H1 (cell line): ENCODE measurements at regions not wholly inside any gene's neighbourhood (a gene's known extent, or its start where the extent isn't known, plus 50 kb on each side); places are given as distances from the start of the nearest gene placed in this dataset.

ENCODE experiments used
- CTCF ChIA-PET: fragments of 300-600 bp; sonication (Branson Sonifier 250); formaldehyde crosslinking; loops from one replicate; lab custom pipeline; 2021; ENCODE audit not compliant: partially characterized antibody; lab: Charles Lee
- POLR2A ChIA-PET: fragments of 300-600 bp; sonication (Branson Sonifier 250); formaldehyde crosslinking; loops from one replicate; lab custom pipeline; 2021; ENCODE audit warnings: inconsistent platforms; ENCODE audit not compliant: partially characterized antibody; lab: Charles Lee
- DNase-seq, 2 experiments: peaks; one replicate each; pipeline versions ENCODE4 v3.0.0 to v3.0.0-alpha.2; 2010 to 2022; ENCODE audit warnings: low spot score in 2 of 2, low read depth in 1 of 2, mixed read lengths in 1 of 2
- FAIRE-seq: peaks from 2 replicates; lab custom pipeline; 2011; peaks lifted over from hg19 to GRCh38; lab: Jason Lieb, UNC
- H2AFZ ChIP-seq: 2 replicates; pipeline ENCODE4 v1.8.1; 2012; ENCODE audit warnings: low read length, inconsistent platforms
- H2AK5ac ChIP-seq: 2 replicates; pipeline ENCODE4 v1.6.1; 2013; ENCODE audit warnings: low read depth, low read length
- H2BK120ac ChIP-seq: replicated peaks from 2 replicates; pipeline ENCODE3; 2013; ENCODE audit warnings: low read depth, low read length, inconsistent platforms
- H2BK12ac ChIP-seq: 2 replicates; pipeline ENCODE4 v1.6.1; 2013; ENCODE audit warnings: low read depth, low read length
- H2BK15ac ChIP-seq: 2 replicates; pipeline ENCODE4 v1.6.1; 2013; ENCODE audit warnings: low read length
- H2BK20ac ChIP-seq: 2 replicates; pipeline ENCODE4 v1.6.1; 2013; ENCODE audit warnings: low read length
- H2BK5ac ChIP-seq: 2 replicates; pipeline ENCODE4 v1.6.1; 2013; ENCODE audit warnings: low read depth, low read length
- H3K14ac ChIP-seq: 2 replicates; pipeline ENCODE4 v1.6.1; 2013; ENCODE audit warnings: inconsistent platforms; ENCODE audit not compliant: insufficient read length
- H3K18ac ChIP-seq: 2 replicates; pipeline ENCODE4 v1.6.1; 2013; ENCODE audit warnings: low read length; ENCODE audit errors: extremely low read depth
- H3K23ac ChIP-seq: 2 replicates; pipeline ENCODE4 v1.6.1; 2013; ENCODE audit warnings: inconsistent platforms; ENCODE audit not compliant: insufficient read length
- H3K23me2 ChIP-seq: 2 replicates; pipeline ENCODE4 v1.6.1; 2013; ENCODE audit warnings: low read depth, low read length
- H3K27ac ChIP-seq: 2 replicates; pipeline ENCODE4 v1.6.1; 2011; ENCODE audit warnings: low read depth, low read length, inconsistent platforms
- H3K27me3 ChIP-seq, 4 experiments: replicated peaks in 1 of 4; 1 replicate in 1 of 4; 2 replicates in 3 of 4; pipeline versions ENCODE4 v1.6.1 to v1.8.1; 2011 to 2013; ENCODE audit warnings: low read length in 3 of 4, mild to moderate bottlenecking in 3 of 4, inconsistent platforms in 2 of 4, mixed read lengths in 2 of 4, moderate library complexity in 1 of 4; ENCODE audit not compliant: control insufficient read depth in 3 of 4, insufficient read depth in 3 of 4; ENCODE audit errors: extremely low read depth in 1 of 4
- H3K36me3 ChIP-seq, 4 experiments: 2 replicates each; pipeline versions ENCODE4 v1.6.1 to v1.8.1; 2011 to 2013; ENCODE audit warnings: mild to moderate bottlenecking in 4 of 4, low read length in 3 of 4, moderate library complexity in 2 of 4, control low read depth in 1 of 4, inconsistent platforms in 1 of 4; ENCODE audit not compliant: insufficient read depth in 4 of 4, control insufficient read depth in 2 of 4
- H3K4ac ChIP-seq: replicated peaks from 2 replicates; pipeline ENCODE3; 2013; ENCODE audit warnings: low read length, low read depth, mixed read lengths, inconsistent platforms; ENCODE audit not compliant: insufficient read length
- H3K4me1 ChIP-seq, 4 experiments: replicated peaks in 1 of 4; 1 replicate in 1 of 4; 2 replicates in 3 of 4; pipeline versions ENCODE4 v1.6.1 to v1.8.1; 2011 to 2013; ENCODE audit warnings: low read length in 3 of 4, inconsistent platforms in 2 of 4, mixed read lengths in 1 of 4; ENCODE audit not compliant: insufficient read depth in 4 of 4, control insufficient read depth in 3 of 4
- H3K4me2 ChIP-seq, 2 experiments: 2 replicates each; pipeline versions ENCODE4 v1.6.1 to v1.8.1; 2011 to 2013; ENCODE audit warnings: low read depth in 2 of 2, low read length in 2 of 2, control low read depth in 1 of 2, inconsistent platforms in 1 of 2, mild to moderate bottlenecking in 1 of 2; ENCODE audit not compliant: insufficient read depth in 1 of 2
- H3K4me3 ChIP-seq, 4 experiments: fragments of 200-600, 300-600 bp in 1 of 4; sonication (generic), shearing (Covaris generic), sonication (Bioruptor Twin) in 1 of 4; 2 replicates each; pipeline versions ENCODE4 v1.5.1 to v1.8.1; 2011 to 2016; ENCODE audit warnings: low read length in 4 of 4, low read depth in 3 of 4, control low read depth in 2 of 4, inconsistent platforms in 2 of 4, mild to moderate bottlenecking in 2 of 4, mixed read lengths in 1 of 4, moderate library complexity in 1 of 4; ENCODE audit not compliant: insufficient read depth in 2 of 4; ENCODE audit errors: extremely low read depth in 1 of 4
- H3K56ac ChIP-seq: replicated peaks from 2 replicates; pipeline ENCODE3; 2013; ENCODE audit warnings: low read depth, mild to moderate bottlenecking, mixed read lengths, low read length, inconsistent platforms; ENCODE audit not compliant: insufficient read length
- H3K79me1 ChIP-seq: 2 replicates; pipeline ENCODE4 v1.6.1; 2013; ENCODE audit warnings: low read depth, low read length, control low read depth
- H3K79me2 ChIP-seq, 2 experiments: 2 replicates each; pipeline versions ENCODE4 v1.6.1 to v1.8.1; 2012 to 2013; ENCODE audit warnings: low read length in 2 of 2, mild to moderate bottlenecking in 2 of 2, inconsistent platforms in 1 of 2; ENCODE audit not compliant: insufficient read depth in 2 of 2, control insufficient read depth in 1 of 2
- H3K9ac ChIP-seq, 4 experiments: replicated peaks in 1 of 4; 1 replicate in 1 of 4; 2 replicates in 3 of 4; pipeline versions ENCODE4 v1.6.1 to v1.8.1; 2011 to 2013; ENCODE audit warnings: low read depth in 3 of 4, low read length in 3 of 4, control low read depth in 2 of 4, mild to moderate bottlenecking in 2 of 4, moderate library complexity in 2 of 4, inconsistent platforms in 1 of 4; ENCODE audit errors: extremely low read depth in 1 of 4
- H3K9me3 ChIP-seq, 2 experiments: 2 replicates each; pipeline versions ENCODE4 v1.6.1 to v1.8.1; 2012 to 2013; ENCODE audit warnings: mild to moderate bottlenecking in 2 of 2, moderate library complexity in 2 of 2, control low read depth in 1 of 2, inconsistent platforms in 1 of 2, low read depth in 1 of 2, low read length in 1 of 2, mixed read lengths in 1 of 2; ENCODE audit not compliant: insufficient read depth in 2 of 2
- H4K20me1 ChIP-seq, 2 experiments: replicated peaks in 1 of 2; 2 replicates each; pipeline versions ENCODE3 to v1.8.1; 2011 to 2013; ENCODE audit warnings: inconsistent platforms in 2 of 2, low read length in 2 of 2, mild to moderate bottlenecking in 1 of 2; ENCODE audit not compliant: insufficient read depth in 2 of 2, control insufficient read depth in 1 of 2
- H4K5ac ChIP-seq: 2 replicates; pipeline ENCODE4 v1.6.1; 2013; ENCODE audit warnings: low read length, low read depth, mixed read lengths, inconsistent platforms; ENCODE audit not compliant: insufficient read length
- H4K8ac ChIP-seq: 2 replicates; pipeline ENCODE4 v1.8.0; 2013; ENCODE audit warnings: mild to moderate bottlenecking, moderate library complexity, low read length, inconsistent platforms; ENCODE audit not compliant: insufficient read depth; ENCODE audit errors: extremely low read depth
- H4K91ac ChIP-seq: replicated peaks from 2 replicates; pipeline ENCODE3; 2013; ENCODE audit warnings: low read length, mixed read lengths, inconsistent platforms; ENCODE audit not compliant: insufficient read length
- EP300 ChIP-seq, 2 experiments: IDR thresholded peaks; 1 replicate in 1 of 2; 2 replicates in 1 of 2; pipeline ENCODE4 v1.6.1; 2011 to 2012; ENCODE audit warnings: low read depth in 2 of 2, low read length in 2 of 2, mild to moderate bottlenecking in 2 of 2, borderline replicate concordance in 1 of 2, inconsistent platforms in 1 of 2, moderate library complexity in 1 of 2
- FOSL1 ChIP-seq: IDR thresholded peaks from 2 replicates; pipeline ENCODE4 v1.6.1; 2011; ENCODE audit warnings: mild to moderate bottlenecking, low read depth, low read length, moderate library complexity; ENCODE audit not compliant: insufficient read depth
- HDAC6 ChIP-seq: IDR thresholded peaks from one replicate; pipeline ENCODE4 v1.7.1; 2012; ENCODE audit warnings: low read depth, mild to moderate bottlenecking, inconsistent platforms, low read length, moderate library complexity
- MAFK ChIP-seq: IDR thresholded peaks from 2 replicates; pipeline ENCODE4 v1.6.1; 2012; ENCODE audit warnings: low read depth, mild to moderate bottlenecking, improper control_type of control experiment, low read length
- SP4 ChIP-seq: IDR thresholded peaks from 2 replicates; pipeline ENCODE4 v1.6.1; 2012; ENCODE audit warnings: low read length, inconsistent platforms
- SUZ12 ChIP-seq: fragments of 200-600 bp; sonication (generic); IDR thresholded peaks from 2 replicates; pipeline ENCODE4 v1.6.1; 2012; ENCODE audit warnings: mild to moderate bottlenecking, inconsistent platforms, low read length, moderate library complexity, mixed read lengths
- YY1 ChIP-seq: IDR thresholded peaks from 2 replicates; pipeline ENCODE4 v1.6.1; 2011; ENCODE audit warnings: low read depth, mild to moderate bottlenecking, low read length
- WGBS, 2 experiments: shearing (Covaris generic) in 1 of 2; methylation state at CpG; one replicate each; pipeline versions ENCODE4 v1.1.6 to v1.1.7; 2013 to 2015; ENCODE audit warnings: low lambda C conversion rate in 2 of 2, mixed read lengths in 2 of 2, inconsistent platforms in 1 of 2, low coverage in 1 of 2, missing lambda C conversion rate in 1 of 2; ENCODE audit not compliant: insufficient replicate concordance in 2 of 2, insufficient coverage in 1 of 2, insufficient read length in 1 of 2; ENCODE audit errors: extremely low coverage in 1 of 2, missing lambda C conversion rate in 1 of 2; 5-methylcytosine and 5-hydroxymethylcytosine counted together

DNA sequence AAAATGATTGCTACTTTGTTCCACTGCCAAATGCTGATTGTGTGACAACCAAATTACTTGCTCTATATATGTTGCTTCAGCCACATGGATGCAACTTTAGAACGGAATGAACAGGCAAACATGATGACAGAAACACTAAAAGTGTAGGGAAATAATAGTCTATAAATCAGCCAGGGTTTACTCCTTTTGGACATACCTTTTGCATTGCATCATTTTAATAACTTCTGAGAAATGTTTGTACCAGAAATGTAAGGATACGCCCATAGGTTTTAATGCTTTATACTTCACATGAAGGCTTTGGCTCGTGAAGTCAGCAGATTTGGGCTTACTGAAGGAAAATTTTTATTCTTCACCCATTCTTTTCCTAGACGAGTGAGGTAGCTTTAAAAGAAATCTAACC, 141.0 kb downstream of the POSTN start:
- no peak overlapping the region for H3K27ac ChIP-seq
- H3K56ac ChIP-seq, result no peak overlapping the region
- H2BK12ac ChIP-seq, result no peak overlapping the region
- TF ChIP-seq SP4, result no peak
- no peak for TF ChIP-seq HDAC6
- no peak for TF ChIP-seq SUZ12
- TF ChIP-seq MAFK, result no peak
- TF ChIP-seq FOSL1, result no peak
- TF ChIP-seq EP300 (IDR thresholded peaks at IDR 0.05; ENCODE audit: borderline replicate concordance in 1 of 2, low read depth in 2 of 2, low read length in 2 of 2), result no peak
- TF ChIP-seq YY1, result no peak
- H4K5ac ChIP-seq, result no peak overlapping the region
- no peak overlapping the region for H3K9ac ChIP-seq
- H3K27me3 ChIP-seq, result peaks cover 0 to 1% (median 0%) of the 10 kb centered on the region in 4 experiments; a peak in 1 of 7 replicates
- no peak for FAIRE-seq
- H3K4me2 ChIP-seq, result no peak overlapping the region
- DNase-seq, result no peak
- no peak overlapping the region for H3K4me3 ChIP-seq
- H3K9me3 ChIP-seq, result no peaks in the 10 kb centered on the region; a peak in 1 of 4 replicates
- no peaks in the 10 kb centered on the region for H4K20me1 ChIP-seq
- H3K4me1 ChIP-seq, result no peaks in the 10 kb centered on the region
- no peak overlapping the region for H2BK5ac ChIP-seq
- no peaks in the 10 kb centered on the region for H3K79me1 ChIP-seq
- H4K91ac ChIP-seq, result no peak overlapping the region
- no peak overlapping the region for H4K8ac ChIP-seq
- no peak overlapping the region for H2AFZ ChIP-seq
- no peak overlapping the region for H2AK5ac ChIP-seq
- H3K23me2 ChIP-seq, result no peaks in the 10 kb centered on the region
- H3K18ac ChIP-seq, result no peak overlapping the region
- no peak overlapping the region for H3K4ac ChIP-seq
- no peak overlapping the region for H2BK120ac ChIP-seq
- H3K79me2 ChIP-seq, result no peaks in the 10 kb centered on the region
- H2BK15ac ChIP-seq, result no peak overlapping the region
- no peak overlapping the region for H3K14ac ChIP-seq
- no peak overlapping the region for H2BK20ac ChIP-seq
- CTCF ChIA-PET, result interaction anchor here (0.6 to 0.9 kb wide), 2 partner anchors 11 to 37 kb away, joined by 3 read pairs; no protein-coding TSS in a partner anchor
- no peak overlapping the region for H3K23ac ChIP-seq
- no peaks in the 10 kb centered on the region for H3K36me3 ChIP-seq
- 90% methylated on average over 4 of the region's 4 CpGs; no CpG with 5 or more reads in 1 of the 2 experiments for WGBS, 2 experiments
- POLR2A ChIA-PET, result no interaction called here
